ENCODE measurements at regions not wholly inside any gene's neighbourhood (a gene's known extent, or its start where the extent isn't known, plus 50 kb on each side); places are given as distances from the start of the nearest gene placed in this dataset.
"Not testable (repeated sequence)": the region's sequence is repeated elsewhere in the genome, so short reads cannot be mapped to it uniquely, and the experiment has no call there.

DNA sequence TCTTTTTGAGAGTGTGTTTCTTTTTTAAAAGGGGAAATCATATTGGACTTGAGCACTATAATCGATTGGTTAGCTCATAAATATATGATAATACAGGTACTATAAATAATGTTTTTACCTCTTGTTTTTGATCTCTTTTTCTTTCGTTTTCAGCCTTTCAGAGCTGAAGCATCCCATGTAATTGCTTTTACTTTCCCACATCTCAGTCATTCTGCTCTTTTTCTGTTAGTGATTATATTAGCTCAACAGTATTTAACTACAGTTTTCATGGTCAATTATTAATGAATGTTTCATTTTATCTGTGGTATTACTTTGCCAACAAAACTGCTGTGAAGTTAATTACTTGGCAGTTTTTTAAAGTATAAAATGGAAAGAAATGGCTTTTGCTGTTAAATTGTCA lies 811.1 kb downstream of the PRIM2 start:
- TF ChIP-seq, protein P1, sequence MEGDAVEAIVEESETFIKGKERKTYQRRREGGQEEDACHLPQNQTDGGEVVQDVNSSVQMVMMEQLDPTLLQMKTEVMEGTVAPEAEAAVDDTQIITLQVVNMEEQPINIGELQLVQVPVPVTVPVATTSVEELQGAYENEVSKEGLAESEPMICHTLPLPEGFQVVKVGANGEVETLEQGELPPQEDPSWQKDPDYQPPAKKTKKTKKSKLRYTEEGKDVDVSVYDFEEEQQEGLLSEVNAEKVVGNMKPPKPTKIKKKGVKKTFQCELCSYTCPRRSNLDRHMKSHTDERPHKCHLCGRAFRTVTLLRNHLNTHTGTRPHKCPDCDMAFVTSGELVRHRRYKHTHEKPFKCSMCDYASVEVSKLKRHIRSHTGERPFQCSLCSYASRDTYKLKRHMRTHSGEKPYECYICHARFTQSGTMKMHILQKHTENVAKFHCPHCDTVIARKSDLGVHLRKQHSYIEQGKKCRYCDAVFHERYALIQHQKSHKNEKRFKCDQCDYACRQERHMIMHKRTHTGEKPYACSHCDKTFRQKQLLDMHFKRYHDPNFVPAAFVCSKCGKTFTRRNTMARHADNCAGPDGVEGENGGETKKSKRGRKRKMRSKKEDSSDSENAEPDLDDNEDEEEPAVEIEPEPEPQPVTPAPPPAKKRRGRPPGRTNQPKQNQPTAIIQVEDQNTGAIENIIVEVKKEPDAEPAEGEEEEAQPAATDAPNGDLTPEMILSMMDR (IDR thresholded peaks at IDR 0.05): not testable (repeated sequence)
- TF ChIP-seq POLR2AphosphoS5 (IDR thresholded peaks at IDR 0.05; ENCODE audit: insufficient read depth in 1 of 2, low read depth in 1 of 2); POLR2A (IDR thresholded peaks at IDR 0.05): not testable (repeated sequence)

All from vagina (tissue), 2 donors.